OCI-LY3 (cell line): ENCODE measurements at regions not wholly inside any gene's neighbourhood (a gene's known extent, or its start where the extent isn't known, plus 50 kb on each side); places are given as distances from the start of the nearest gene placed in this dataset.

Experiments used
- EZH2phosphoT487 ChIP-seq: fragments of 200-600 bp; shearing (Covaris generic); IDR thresholded peaks from 2 replicates; pipeline ENCODE4 v1.6.1; 2018; ENCODE audit warnings: antibody characterized with exemption, mixed run types, low read depth
- TF ChIP-seq, protein P1 (sequence below): fragments of 200-600, 300-600 bp; sonication (generic); IDR thresholded peaks from 2 replicates; pipeline ENCODE4 v1.5.1; 2014; ENCODE audit warnings: antibody characterized with exemption, low read length, low read depth

- TF ChIP-seq, protein P1, sequence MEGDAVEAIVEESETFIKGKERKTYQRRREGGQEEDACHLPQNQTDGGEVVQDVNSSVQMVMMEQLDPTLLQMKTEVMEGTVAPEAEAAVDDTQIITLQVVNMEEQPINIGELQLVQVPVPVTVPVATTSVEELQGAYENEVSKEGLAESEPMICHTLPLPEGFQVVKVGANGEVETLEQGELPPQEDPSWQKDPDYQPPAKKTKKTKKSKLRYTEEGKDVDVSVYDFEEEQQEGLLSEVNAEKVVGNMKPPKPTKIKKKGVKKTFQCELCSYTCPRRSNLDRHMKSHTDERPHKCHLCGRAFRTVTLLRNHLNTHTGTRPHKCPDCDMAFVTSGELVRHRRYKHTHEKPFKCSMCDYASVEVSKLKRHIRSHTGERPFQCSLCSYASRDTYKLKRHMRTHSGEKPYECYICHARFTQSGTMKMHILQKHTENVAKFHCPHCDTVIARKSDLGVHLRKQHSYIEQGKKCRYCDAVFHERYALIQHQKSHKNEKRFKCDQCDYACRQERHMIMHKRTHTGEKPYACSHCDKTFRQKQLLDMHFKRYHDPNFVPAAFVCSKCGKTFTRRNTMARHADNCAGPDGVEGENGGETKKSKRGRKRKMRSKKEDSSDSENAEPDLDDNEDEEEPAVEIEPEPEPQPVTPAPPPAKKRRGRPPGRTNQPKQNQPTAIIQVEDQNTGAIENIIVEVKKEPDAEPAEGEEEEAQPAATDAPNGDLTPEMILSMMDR = no peak
- TF ChIP-seq EZH2phosphoT487 = no peak
Measured at GRCh38 chr5:159782197-159782994, 133.9 kb upstream of the ADRA1B start.
